HepG2 (cell line): ENCODE measurements at regions not wholly inside any gene's neighbourhood (a gene's known extent, or its start where the extent isn't known, plus 50 kb on each side); places are given as distances from the start of the nearest gene placed in this dataset.

Experiments used
- KLF9 ChIP-seq: IDR thresholded peaks from 2 replicates; pipeline ENCODE4 v1.6.1; 2016; ENCODE audit warnings: low read depth
- NFE2L2 ChIP-seq: fragments of 150-350 bp; IDR thresholded peaks from 2 replicates; pipeline ENCODE4 v1.6.1; 2014; ENCODE audit warnings: low read length
- PHF21A ChIP-seq: sonication (generic); formaldehyde crosslinking; IDR thresholded peaks from 2 replicates; pipeline ENCODE4 v1.5.0; 2020; ENCODE audit warnings: mild to moderate bottlenecking, missing genetic modification reagents
- REXO4 ChIP-seq: sonication (generic); formaldehyde crosslinking; IDR thresholded peaks from 2 replicates; pipeline ENCODE4 v1.8.0; 2022; ENCODE audit warnings: missing genetic modification reagents, mild to moderate bottlenecking, borderline replicate concordance
- ZBTB8A ChIP-seq: sonication (generic); formaldehyde crosslinking; IDR thresholded peaks from 2 replicates; pipeline ENCODE4 v1.4.0; 2020; ENCODE audit warnings: mild to moderate bottlenecking, low read depth, missing genetic modification reagents, borderline replicate concordance
- ZNF101 ChIP-seq: sonication (generic); formaldehyde crosslinking; IDR thresholded peaks from 2 replicates; pipeline ENCODE4 v1.4.0; 2020; ENCODE audit warnings: mild to moderate bottlenecking, low read depth, missing genetic modification reagents, borderline replicate concordance
- ZNF549 ChIP-seq: sonication (generic); formaldehyde crosslinking; IDR thresholded peaks from 2 replicates; pipeline ENCODE4 v1.5.0; 2020; ENCODE audit warnings: missing genetic modification reagents
- ZNF550 ChIP-seq: sonication (generic); formaldehyde crosslinking; IDR thresholded peaks from 2 replicates; pipeline ENCODE4 v1.4.0; 2020; ENCODE audit warnings: mild to moderate bottlenecking, missing genetic modification reagents, borderline replicate concordance
- TF ChIP-seq, protein P1 (sequence below): sonication (generic); formaldehyde crosslinking; IDR thresholded peaks from 2 replicates; pipeline ENCODE4 v1.5.0; 2020; ENCODE audit warnings: mild to moderate bottlenecking, missing genetic modification reagents, moderate library complexity
- TF ChIP-seq, protein P2 (sequence below): conservative IDR thresholded peaks from 2 replicates; pipeline ENCODE4 v1.6.1; 2018; ENCODE audit warnings: missing genetic modification reagents

DNA sequence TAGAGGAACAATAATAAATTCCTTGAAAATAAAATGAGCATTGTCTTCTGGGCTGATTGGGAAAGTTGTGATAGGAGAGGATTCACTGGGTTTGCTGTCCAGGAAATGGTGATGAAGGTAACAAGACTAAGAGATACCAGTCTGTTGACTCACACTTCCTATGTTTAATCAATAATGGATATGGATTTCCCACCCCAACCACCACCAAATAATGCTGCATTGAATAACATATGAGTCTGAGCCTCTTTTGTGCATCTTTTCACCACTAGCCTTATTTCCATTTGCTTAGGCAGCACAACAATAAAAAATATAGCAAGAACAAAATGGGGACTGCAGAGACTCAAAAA, 120.2 kb upstream of the NFIB start:
- TF ChIP-seq, protein P1, sequence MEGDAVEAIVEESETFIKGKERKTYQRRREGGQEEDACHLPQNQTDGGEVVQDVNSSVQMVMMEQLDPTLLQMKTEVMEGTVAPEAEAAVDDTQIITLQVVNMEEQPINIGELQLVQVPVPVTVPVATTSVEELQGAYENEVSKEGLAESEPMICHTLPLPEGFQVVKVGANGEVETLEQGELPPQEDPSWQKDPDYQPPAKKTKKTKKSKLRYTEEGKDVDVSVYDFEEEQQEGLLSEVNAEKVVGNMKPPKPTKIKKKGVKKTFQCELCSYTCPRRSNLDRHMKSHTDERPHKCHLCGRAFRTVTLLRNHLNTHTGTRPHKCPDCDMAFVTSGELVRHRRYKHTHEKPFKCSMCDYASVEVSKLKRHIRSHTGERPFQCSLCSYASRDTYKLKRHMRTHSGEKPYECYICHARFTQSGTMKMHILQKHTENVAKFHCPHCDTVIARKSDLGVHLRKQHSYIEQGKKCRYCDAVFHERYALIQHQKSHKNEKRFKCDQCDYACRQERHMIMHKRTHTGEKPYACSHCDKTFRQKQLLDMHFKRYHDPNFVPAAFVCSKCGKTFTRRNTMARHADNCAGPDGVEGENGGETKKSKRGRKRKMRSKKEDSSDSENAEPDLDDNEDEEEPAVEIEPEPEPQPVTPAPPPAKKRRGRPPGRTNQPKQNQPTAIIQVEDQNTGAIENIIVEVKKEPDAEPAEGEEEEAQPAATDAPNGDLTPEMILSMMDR (CRISPR knock-in tag), result no peak
- TF ChIP-seq KLF9 (no peak), ZNF101 (no peak), ZNF550 (CRISPR knock-in tag) (no peak), NFE2L2 (no peak), ZBTB8A (CRISPR knock-in tag) (no peak), REXO4 (CRISPR knock-in tag) (no peak), ZNF549 (CRISPR knock-in tag) (no peak), PHF21A (no peak)
- TF ChIP-seq, protein P2, sequence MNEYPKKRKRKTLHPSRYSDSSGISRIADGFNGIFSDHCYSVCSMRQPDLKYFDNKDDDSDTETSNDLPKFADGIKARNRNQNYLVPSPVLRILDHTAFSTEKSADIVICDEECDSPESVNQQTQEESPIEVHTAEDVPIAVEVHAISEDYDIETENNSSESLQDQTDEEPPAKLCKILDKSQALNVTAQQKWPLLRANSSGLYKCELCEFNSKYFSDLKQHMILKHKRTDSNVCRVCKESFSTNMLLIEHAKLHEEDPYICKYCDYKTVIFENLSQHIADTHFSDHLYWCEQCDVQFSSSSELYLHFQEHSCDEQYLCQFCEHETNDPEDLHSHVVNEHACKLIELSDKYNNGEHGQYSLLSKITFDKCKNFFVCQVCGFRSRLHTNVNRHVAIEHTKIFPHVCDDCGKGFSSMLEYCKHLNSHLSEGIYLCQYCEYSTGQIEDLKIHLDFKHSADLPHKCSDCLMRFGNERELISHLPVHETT (CRISPR knock-in tag), result no peak
